Gastrocnemius medialis (tissue), 4 donors: ENCODE measurements at regions not wholly inside any gene's neighbourhood (a gene's known extent, or its start where the extent isn't known, plus 50 kb on each side); places are given as distances from the start of the nearest gene placed in this dataset.
"Not testable (repeated sequence)": the region's sequence is repeated elsewhere in the genome, so short reads cannot be mapped to it uniquely, and the experiment has no call there.

Source experiments
- ATAC-seq, 2 donors: fragments of 150-250 bp; one replicate each; pipeline ENCODE4 v1.9.1; 2016
- DNase-seq, 2 donors: peaks; one replicate each; pipeline ENCODE4 v3.0.0-alpha.2; 2019
- H3K27ac ChIP-seq, 4 donors: fragments of 200-600 bp; sonication (generic); 1 replicate in 1 of 4; 2 replicates in 3 of 4; pipeline ENCODE4 v1.5.1; 2016 to 2018; ENCODE audit warnings: mild to moderate bottlenecking in 2 of 4, moderate library complexity in 1 of 4
- H3K27me3 ChIP-seq, 3 donors: fragments of 200-600 bp; sonication (generic) in 2 of 3; 1 replicate in 1 of 3; 2 replicates in 2 of 3; pipeline versions ENCODE4 v1.5.1 to v1.6.0; 2016 to 2019; ENCODE audit warnings: mild to moderate bottlenecking in 1 of 3, moderate library complexity in 1 of 3
- H3K36me3 ChIP-seq, 2 donors: fragments of 200-600 bp; sonication (generic) in 1 of 2; one replicate each; pipeline ENCODE4 v1.5.1; 2017 to 2018
- H3K4me1 ChIP-seq, 2 donors: fragments of 200-600 bp; sonication (generic) in 1 of 2; one replicate each; pipeline ENCODE4 v1.5.1; 2016 to 2017; ENCODE audit warnings: mild to moderate bottlenecking in 2 of 2
- H3K4me3 ChIP-seq, 4 donors: fragments of 200-600 bp; sonication (generic) in 3 of 4; 1 replicate in 1 of 4; 2 replicates in 3 of 4; pipeline ENCODE4 v1.5.1; 2016 to 2019; ENCODE audit warnings: mild to moderate bottlenecking in 2 of 4
- H3K9me3 ChIP-seq, 3 donors: fragments of 200-600 bp; sonication (generic) in 2 of 3; 1 replicate in 1 of 3; 2 replicates in 2 of 3; pipeline ENCODE4 v1.5.1; 2016 to 2019
- POLR2A ChIP-seq, 2 donors: fragments of 450-650 bp; IDR thresholded peaks; one replicate each; pipeline ENCODE4 v1.6.1; 2017; ENCODE audit warnings: antibody characterized with exemption in 2 of 2, mild to moderate bottlenecking in 2 of 2, moderate library complexity in 2 of 2
- in situ Hi-C, 4 donors: fragments of 200-750 bp; cut with MboI; loops; one replicate each; pipeline versions ENCODE4 v1.15.0 to v1.8.0; 2017; ENCODE audit warnings: low sequenced_read_pairs in 4 of 4
- intact Hi-C: fragments of 100-400 bp; cut with DNase I; formaldehyde crosslinking; loops from one replicate; pipeline ENCODE4 v1.15.1; 2023; ENCODE audit warnings: low total_unique reads
- TF ChIP-seq, protein P1 (sequence below), 5 experiments: fragments of 450-650 bp in 3 of 5; fragments of 200-600 bp in 2 of 5; sonication (generic) in 2 of 5; IDR thresholded peaks in 4 of 5; conservative IDR thresholded peaks in 1 of 5; 1 replicate in 4 of 5; 2 replicates in 1 of 5; pipeline ENCODE4 v1.5.1; 2016 to 2019; ENCODE audit warnings: antibody characterized with exemption in 5 of 5, mild to moderate bottlenecking in 3 of 5, moderate library complexity in 3 of 5

DNA sequence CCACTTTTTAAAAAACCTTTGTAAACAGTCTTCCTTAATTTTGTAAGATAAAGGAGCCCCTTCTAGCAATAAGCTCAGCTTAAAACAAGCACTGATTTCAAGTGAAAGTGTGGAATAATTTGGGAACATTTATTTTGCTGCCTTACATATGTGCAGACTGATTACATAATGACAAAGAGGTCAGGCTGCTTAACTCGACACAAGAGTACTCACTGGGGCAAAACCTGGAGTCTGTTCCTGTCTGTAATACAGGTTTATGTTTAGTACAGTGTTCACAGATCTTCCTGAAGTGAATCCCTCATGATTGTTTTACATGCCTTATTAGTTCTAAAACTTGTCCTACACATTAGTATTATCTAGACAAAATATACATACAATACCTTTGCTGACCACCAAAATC, 609.8 kb downstream of the LMO7 start:
- intact Hi-C loops: no loop called here
- no peaks in the 10 kb centered on the region for H3K9me3 ChIP-seq
- no peaks in the 10 kb centered on the region for H3K36me3 ChIP-seq
- no peaks in the 10 kb centered on the region for H3K27me3 ChIP-seq
- H3K4me3 ChIP-seq: no peak overlapping the region
- in situ Hi-C loops: no loop called here
- H3K27ac ChIP-seq: no peak overlapping the region
- H3K4me1 ChIP-seq: no peaks in the 10 kb centered on the region
- TF ChIP-seq, protein P1, sequence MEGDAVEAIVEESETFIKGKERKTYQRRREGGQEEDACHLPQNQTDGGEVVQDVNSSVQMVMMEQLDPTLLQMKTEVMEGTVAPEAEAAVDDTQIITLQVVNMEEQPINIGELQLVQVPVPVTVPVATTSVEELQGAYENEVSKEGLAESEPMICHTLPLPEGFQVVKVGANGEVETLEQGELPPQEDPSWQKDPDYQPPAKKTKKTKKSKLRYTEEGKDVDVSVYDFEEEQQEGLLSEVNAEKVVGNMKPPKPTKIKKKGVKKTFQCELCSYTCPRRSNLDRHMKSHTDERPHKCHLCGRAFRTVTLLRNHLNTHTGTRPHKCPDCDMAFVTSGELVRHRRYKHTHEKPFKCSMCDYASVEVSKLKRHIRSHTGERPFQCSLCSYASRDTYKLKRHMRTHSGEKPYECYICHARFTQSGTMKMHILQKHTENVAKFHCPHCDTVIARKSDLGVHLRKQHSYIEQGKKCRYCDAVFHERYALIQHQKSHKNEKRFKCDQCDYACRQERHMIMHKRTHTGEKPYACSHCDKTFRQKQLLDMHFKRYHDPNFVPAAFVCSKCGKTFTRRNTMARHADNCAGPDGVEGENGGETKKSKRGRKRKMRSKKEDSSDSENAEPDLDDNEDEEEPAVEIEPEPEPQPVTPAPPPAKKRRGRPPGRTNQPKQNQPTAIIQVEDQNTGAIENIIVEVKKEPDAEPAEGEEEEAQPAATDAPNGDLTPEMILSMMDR (IDR thresholded peaks at IDR 0.05 in 4 of 5, conservative IDR thresholded peaks at IDR 0.05 in 1 of 5): no peak
- no peak for TF ChIP-seq POLR2A (IDR thresholded peaks at IDR 0.05)
- no peak for DNase-seq
- no peak for ATAC-seq

DNA sequence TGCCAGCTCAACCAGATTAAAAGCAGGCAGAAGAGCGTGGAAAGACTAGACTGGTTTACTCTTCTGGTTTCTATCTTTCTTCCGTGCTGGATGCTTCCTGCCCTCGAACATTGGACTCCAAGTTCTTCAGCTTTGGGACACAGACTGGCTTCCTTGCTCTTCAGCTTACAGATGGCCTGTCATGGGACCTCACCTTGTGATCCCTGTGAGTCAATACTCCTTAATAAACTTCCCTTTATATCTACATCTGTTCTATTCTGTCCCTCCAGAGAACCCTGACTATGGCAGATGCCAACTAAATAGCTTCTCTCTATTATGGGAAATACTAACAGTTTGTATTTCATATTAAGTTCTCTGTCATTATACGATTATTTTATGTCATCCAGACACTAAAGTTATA, 609.1 kb downstream of the LMO7 start:
- DNase-seq (no peak), ATAC-seq (no peak)
- no peak overlapping the region for H3K27ac ChIP-seq
- intact Hi-C loops (no loop called here), in situ Hi-C loops (no loop called here)
- H3K4me1 ChIP-seq: no peaks in the 10 kb centered on the region
- TF ChIP-seq, protein P1 (IDR thresholded peaks at IDR 0.05 in 4 of 5, conservative IDR thresholded peaks at IDR 0.05 in 1 of 5): no peak
- no peak for TF ChIP-seq POLR2A (IDR thresholded peaks at IDR 0.05)
- H3K27me3 ChIP-seq: no peaks in the 10 kb centered on the region
- no peak overlapping the region for H3K4me3 ChIP-seq
- no peaks in the 10 kb centered on the region for H3K9me3 ChIP-seq
- no peaks in the 10 kb centered on the region for H3K36me3 ChIP-seq

DNA sequence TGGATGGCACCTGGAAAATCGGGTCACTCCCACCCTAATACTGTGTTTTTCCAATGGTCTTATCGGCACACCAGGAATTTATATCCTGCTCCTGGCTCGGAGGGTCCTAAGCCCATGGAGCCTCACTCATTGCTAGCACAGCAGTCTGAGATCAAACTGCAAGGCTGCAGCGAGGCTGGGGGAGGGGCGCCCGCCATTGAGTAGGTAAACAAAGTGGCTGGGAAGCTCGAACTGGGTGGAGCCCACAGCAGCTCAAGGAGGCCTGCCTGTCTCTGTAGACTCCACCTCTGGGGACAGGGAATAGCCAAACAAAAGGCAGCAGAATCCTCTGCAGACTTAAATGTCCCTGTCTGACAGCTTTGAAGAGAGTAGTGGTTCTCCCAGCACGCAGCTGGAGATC, 607.0 kb downstream of the LMO7 start:
- H3K4me3 ChIP-seq, DNase-seq, ATAC-seq, intact Hi-C loops, H3K36me3 ChIP-seq, H3K27ac ChIP-seq, H3K9me3 ChIP-seq, in situ Hi-C loops, H3K27me3 ChIP-seq: not testable (repeated sequence)
- peaks cover 3 to 11% of the 10 kb centered on the region in 2 donors for H3K4me1 ChIP-seq

DNA sequence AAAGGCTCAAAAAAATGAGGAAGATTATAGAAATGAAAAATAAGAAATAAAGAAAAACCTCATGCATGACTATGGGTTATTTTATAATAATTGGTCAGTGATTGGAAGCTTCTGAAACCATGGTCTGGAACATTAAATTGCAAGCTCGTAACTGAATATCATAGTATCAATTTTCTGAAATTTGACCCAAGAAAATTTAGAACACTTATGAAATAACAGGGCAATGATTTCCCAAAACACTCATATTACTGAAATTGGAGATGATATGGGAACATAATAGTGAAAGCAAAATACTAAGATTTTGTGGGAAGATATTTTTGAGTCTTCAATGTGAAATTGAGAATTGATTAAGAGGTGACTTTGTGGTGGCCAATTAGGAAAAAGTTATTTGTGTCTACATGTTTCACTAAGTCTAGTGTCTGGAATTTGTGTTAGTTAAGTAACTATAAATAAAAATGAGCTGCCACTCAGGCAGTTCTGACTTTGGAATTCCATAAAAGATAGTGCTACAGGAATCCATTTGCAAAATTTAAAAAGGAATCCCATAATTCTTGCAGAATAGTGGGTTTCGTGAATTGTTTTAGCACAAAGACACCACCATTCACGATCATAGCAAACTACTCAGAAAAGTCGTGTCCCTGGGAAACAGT, 603.0 kb downstream of the LMO7 start:
- intact Hi-C loops: no loop called here
- H3K4me3 ChIP-seq: no peak overlapping the region
- DNase-seq (no peak), ATAC-seq (peak; percentile 19 to 78)
- H3K27ac ChIP-seq: no peak overlapping the region
- peaks cover 3 to 11% of the 10 kb centered on the region in 2 donors for H3K4me1 ChIP-seq
- H3K9me3 ChIP-seq: no peaks in the 10 kb centered on the region
- H3K36me3 ChIP-seq: no peaks in the 10 kb centered on the region
- no peak for TF ChIP-seq POLR2A (IDR thresholded peaks at IDR 0.05)
- TF ChIP-seq, protein P1 (IDR thresholded peaks at IDR 0.05 in 4 of 5, conservative IDR thresholded peaks at IDR 0.05 in 1 of 5): no peak
- no peaks in the 10 kb centered on the region for H3K27me3 ChIP-seq
- in situ Hi-C loops: no loop called here

DNA sequence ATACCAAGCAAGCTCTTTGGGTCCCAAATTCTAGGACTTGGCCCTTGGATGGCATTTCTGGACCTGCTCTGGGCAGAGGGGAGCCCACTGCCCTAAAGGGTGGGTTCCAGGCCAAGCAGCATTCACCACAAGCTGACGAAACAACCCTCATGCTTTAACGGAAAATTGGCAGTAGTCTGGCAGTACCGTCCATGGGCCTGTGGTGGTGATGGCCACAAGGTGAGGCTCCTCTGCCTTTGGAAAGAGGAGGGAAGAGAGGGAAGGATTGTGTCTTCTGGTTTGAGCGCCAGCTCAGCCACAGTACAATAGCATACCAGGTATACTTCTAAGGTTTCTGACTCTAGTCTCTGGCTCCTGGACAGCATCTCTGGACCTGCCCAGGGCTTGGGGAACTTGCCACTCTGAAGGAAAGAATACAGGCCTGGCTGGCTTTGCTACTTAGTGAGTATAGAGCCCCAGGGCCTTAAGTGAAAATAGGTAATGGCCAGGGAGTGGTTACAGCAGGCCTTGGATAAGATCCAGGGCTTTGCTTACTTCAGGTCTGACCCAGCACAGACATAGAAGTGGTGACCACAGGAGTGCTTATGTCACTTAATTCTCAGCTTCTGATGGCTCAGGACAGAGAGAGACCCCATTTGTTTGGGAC, 595.5 kb downstream of the LMO7 start:
- Histone ChIP-seq H3K4me1 (no peaks in the 10 kb centered on the region), H3K9me3 (no peaks in the 10 kb centered on the region), H3K36me3 (no peaks in the 10 kb centered on the region), H3K27ac (no peak overlapping the region), H3K27me3 (no peaks in the 10 kb centered on the region), H3K4me3 (no peak overlapping the region)
- ATAC-seq: no peak
- intact Hi-C loops: no loop called here
- in situ Hi-C loops: no loop called here
- TF ChIP-seq, protein P1 (IDR thresholded peaks at IDR 0.05 in 4 of 5, conservative IDR thresholded peaks at IDR 0.05 in 1 of 5): no peak
- TF ChIP-seq POLR2A (IDR thresholded peaks at IDR 0.05): no peak
- DNase-seq: no peak
